SK-N-SH (cell line): ENCODE measurements at regions not wholly inside any gene's neighbourhood (a gene's known extent, or its start where the extent isn't known, plus 50 kb on each side); places are given as distances from the start of the nearest gene placed in this dataset.

Experiments used
- CTCF ChIA-PET: fragments of 300-600, 350-600 bp; formaldehyde crosslinking; extraction: SDS; loops from one replicate; lab custom pipeline; 2021; lab: Yijun Ruan, JAX
- POLR2A ChIA-PET: fragments of 350-600 bp; sonication (Branson Sonifier 250); formaldehyde crosslinking; extraction: SDS; loops from one replicate; lab custom pipeline; 2020; ENCODE audit warnings: antibody characterized with exemption, inconsistent platforms; lab: Yijun Ruan, JAX
- DNase-seq: peaks from one replicate; pipeline ENCODE4 v3.0.0; 2012
- H2AFZ ChIP-seq: fragments of 200-600 bp; sonication (generic); 2 replicates; pipeline ENCODE4 v1.8.1; 2016; ENCODE audit warnings: antibody characterized with exemption, mild to moderate bottlenecking, low read depth
- H3F3A ChIP-seq: fragments of 200-600 bp; sonication (generic); replicated peaks from 2 replicates; pipeline ENCODE3; 2016; ENCODE audit warnings: antibody characterized with exemption, mild to moderate bottlenecking; ENCODE audit not compliant: insufficient read depth
- H3K27ac ChIP-seq, 2 experiments: fragments of 200-500 bp in 1 of 2; fragments of 200-600 bp in 1 of 2; sonication (Bioruptor generic) in 1 of 2; sonication (generic), shearing (Covaris generic) in 1 of 2; 2 replicates each; pipeline versions ENCODE4 v1.5.1 to v1.6.1; 2014 to 2016; ENCODE audit warnings: low read depth in 2 of 2, inconsistent platforms in 1 of 2, low read length in 1 of 2, mild to moderate bottlenecking in 1 of 2, mixed read lengths in 1 of 2
- H3K27me3 ChIP-seq: fragments of 200-600 bp; sonication (generic), shearing (Covaris generic); 2 replicates; pipeline ENCODE4 v1.6.1; 2016; ENCODE audit warnings: mixed run types; ENCODE audit not compliant: insufficient read depth
- H3K36me3 ChIP-seq, 2 experiments: fragments of 200-500 bp in 1 of 2; fragments of 200-600 bp in 1 of 2; sonication (Bioruptor generic) in 1 of 2; sonication (generic) in 1 of 2; replicated peaks in 1 of 2; 2 replicates each; pipeline versions ENCODE3 to v1.5.1; 2014 to 2016; ENCODE audit warnings: low read length in 1 of 2, mild to moderate bottlenecking in 1 of 2; ENCODE audit not compliant: insufficient read depth in 2 of 2, control insufficient read depth in 1 of 2
- H3K4me1 ChIP-seq, 2 experiments: fragments of 200-500 bp in 1 of 2; fragments of 200-600 bp in 1 of 2; sonication (Bioruptor generic) in 1 of 2; sonication (generic), shearing (Covaris generic) in 1 of 2; 2 replicates each; pipeline versions ENCODE4 v1.5.1 to v1.6.1; 2014 to 2016; ENCODE audit warnings: low read depth in 1 of 2, low read length in 1 of 2, mixed run types in 1 of 2; ENCODE audit not compliant: insufficient read depth in 2 of 2, control insufficient read depth in 1 of 2
- H3K4me2 ChIP-seq: fragments of 200-600 bp; sonication (generic), shearing (Covaris generic); 2 replicates; pipeline ENCODE4 v1.6.1; 2017; ENCODE audit warnings: mixed run types
- H3K4me3 ChIP-seq, 2 experiments: fragments of 200-500 bp in 1 of 2; fragments of 200-600 bp in 1 of 2; sonication (Bioruptor generic) in 1 of 2; sonication (generic), shearing (Covaris generic) in 1 of 2; 2 replicates each; pipeline versions ENCODE4 v1.5.1 to v1.8.1; 2014 to 2016; ENCODE audit warnings: low read depth in 2 of 2, inconsistent platforms in 1 of 2, low read length in 1 of 2, mild to moderate bottlenecking in 1 of 2, mixed read lengths in 1 of 2, moderate library complexity in 1 of 2
- H3K79me2 ChIP-seq: fragments of 200-600 bp; sonication (generic); 2 replicates; pipeline ENCODE4 v1.8.1; 2017; ENCODE audit warnings: mild to moderate bottlenecking; ENCODE audit not compliant: insufficient read depth
- H3K9ac ChIP-seq: fragments of 200-600 bp; sonication (generic); 2 replicates; pipeline ENCODE4 v1.6.1; 2017; ENCODE audit warnings: mixed run types
- H3K9me2 ChIP-seq: fragments of 200-600 bp; sonication (generic); 2 replicates; pipeline ENCODE4 v1.6.1; 2017; ENCODE audit warnings: mixed run types
- H3K9me3 ChIP-seq: fragments of 200-600 bp; sonication (generic); 2 replicates; pipeline ENCODE4 v1.6.1; 2017; ENCODE audit warnings: mixed run types, mild to moderate bottlenecking, moderate library complexity
- H4K20me1 ChIP-seq: fragments of 200-600 bp; sonication (generic); 2 replicates; pipeline ENCODE4 v1.6.1; 2017; ENCODE audit warnings: mild to moderate bottlenecking, mixed run types; ENCODE audit not compliant: insufficient read depth
- ELF1 ChIP-seq: IDR thresholded peaks from 2 replicates; pipeline ENCODE4 v1.4.0; 2012
- EP300 ChIP-seq, 2 experiments: IDR thresholded peaks; 2 replicates each; pipeline versions ENCODE4 v1.4.0 to v1.6.1; 2012; ENCODE audit warnings: borderline replicate concordance in 1 of 2, low read depth in 1 of 2, low read length in 1 of 2
- EZH2phosphoT487 ChIP-seq: fragments of 200-600 bp; sonication (generic); IDR thresholded peaks from 2 replicates; pipeline ENCODE4 v1.6.1; 2017; ENCODE audit warnings: low read depth, mixed run types, mild to moderate bottlenecking, antibody characterized with exemption, moderate library complexity, borderline replicate concordance
- FOXJ3 ChIP-seq: sonication (generic); formaldehyde crosslinking; IDR thresholded peaks from 2 replicates; pipeline ENCODE4 v1.5.1; 2020; ENCODE audit warnings: mild to moderate bottlenecking, missing genetic modification reagents
- GABPA ChIP-seq: IDR thresholded peaks from 2 replicates; pipeline ENCODE4 v1.4.0; 2012; ENCODE audit warnings: low read depth, mild to moderate bottlenecking
- MAX ChIP-seq: IDR thresholded peaks from 2 replicates; pipeline ENCODE4 v1.4.0; 2012; ENCODE audit warnings: low read depth
- MEF2A ChIP-seq: IDR thresholded peaks from 2 replicates; pipeline ENCODE4 v1.4.0; 2012; ENCODE audit warnings: low read depth, borderline replicate concordance
- MXI1 ChIP-seq: IDR thresholded peaks from 2 replicates; pipeline ENCODE4 v1.6.1; 2012; ENCODE audit warnings: mild to moderate bottlenecking, low read depth, low read length, improper control_type of control experiment
- NRF1 ChIP-seq: IDR thresholded peaks from 2 replicates; pipeline ENCODE4 v1.6.1; 2012; ENCODE audit warnings: low read depth, mild to moderate bottlenecking, low read length
- RCOR1 ChIP-seq: fragments of 150-350 bp; IDR thresholded peaks from 2 replicates; pipeline ENCODE4 v1.6.1; 2017; ENCODE audit warnings: antibody characterized with exemption, low read length
- REST ChIP-seq: IDR thresholded peaks from 2 replicates; pipeline ENCODE4 v1.6.1; 2012; ENCODE audit warnings: mild to moderate bottlenecking, low read depth, low read length, moderate library complexity
- RFX5 ChIP-seq: IDR thresholded peaks from 2 replicates; pipeline ENCODE4 v1.6.1; 2012; ENCODE audit warnings: mild to moderate bottlenecking, improper control_type of control experiment, low read length
- RXRA ChIP-seq: IDR thresholded peaks from 2 replicates; pipeline ENCODE4 v1.4.0; 2012; ENCODE audit warnings: low read depth, mild to moderate bottlenecking, borderline replicate concordance
- SIN3A ChIP-seq: IDR thresholded peaks from 2 replicates; pipeline ENCODE4 v1.6.1; 2012; ENCODE audit warnings: low read depth, mild to moderate bottlenecking, low read length, moderate library complexity, borderline replicate concordance
- TEAD4 ChIP-seq: IDR thresholded peaks from 2 replicates; pipeline ENCODE4 v1.4.0; 2012; ENCODE audit warnings: mild to moderate bottlenecking, borderline replicate concordance; ENCODE audit not compliant: insufficient read depth
- USF2 ChIP-seq: fragments of 150-350 bp; IDR thresholded peaks from 2 replicates; pipeline ENCODE4 v1.6.1; 2017; ENCODE audit warnings: antibody characterized with exemption, low read length, low read depth, borderline replicate concordance
- ZBTB33 ChIP-seq: IDR thresholded peaks from 2 replicates; pipeline ENCODE4 v1.4.0; 2012; ENCODE audit warnings: low read depth, borderline replicate concordance
- WGBS: methylation state at CpG from one replicate; pipeline ENCODE4 v1.1.6; 2017; ENCODE audit warnings: low lambda C conversion rate; 5-methylcytosine and 5-hydroxymethylcytosine counted together

- Histone ChIP-seq H3K79me2 (no peaks in the 10 kb centered on the region), H4K20me1 (no peaks in the 10 kb centered on the region), H3K27ac (no peak overlapping the region), H3F3A (no peaks in the 10 kb centered on the region), H3K9ac (no peak overlapping the region), H3K4me1 (no peaks in the 10 kb centered on the region), H3K27me3 (no peaks in the 10 kb centered on the region), H2AFZ (no peak overlapping the region), H3K36me3 (no peaks in the 10 kb centered on the region), H3K4me2 (no peak overlapping the region), H3K9me2 (no peaks in the 10 kb centered on the region), H3K9me3 (no peaks in the 10 kb centered on the region), H3K4me3 (no peak overlapping the region)
- no peak for TF ChIP-seq GABPA
- TF ChIP-seq RFX5: no peak
- no peak for TF ChIP-seq ZBTB33
- TF ChIP-seq MAX: no peak
- no peak for TF ChIP-seq NRF1
- no peak for TF ChIP-seq TEAD4
- no peak for TF ChIP-seq FOXJ3 (CRISPR knock-in tag)
- TF ChIP-seq ELF1: no peak
- TF ChIP-seq SIN3A: no peak
- no peak for TF ChIP-seq RXRA
- no peak for TF ChIP-seq USF2
- CTCF ChIA-PET: interaction anchor here (0.6 to 1.0 kb wide), 3 partner anchors 15 to 768 kb away, joined by 3 read pairs; no protein-coding TSS in a partner anchor
- POLR2A ChIA-PET: no interaction called here
- DNase-seq: no peak
- WGBS: 95% methylated on average over 3 of the region's 3 CpGs
Measured at GRCh38 chr2:190150413-190150812, 87.9 kb upstream of the MSTN start.

- Histone ChIP-seq H3K27ac (no peak overlapping the region), H3K9ac (no peak overlapping the region), H3K9me2 (no peaks in the 10 kb centered on the region), H3K27me3 (no peaks in the 10 kb centered on the region), H4K20me1 (no peaks in the 10 kb centered on the region), H3K4me2 (no peak overlapping the region), H3F3A (no peaks in the 10 kb centered on the region), H3K36me3 (no peaks in the 10 kb centered on the region), H3K9me3 (no peaks in the 10 kb centered on the region), H3K4me3 (no peak overlapping the region), H3K79me2 (no peaks in the 10 kb centered on the region), H3K4me1 (no peaks in the 10 kb centered on the region), H2AFZ (no peak overlapping the region)
- TF ChIP-seq MXI1 (no peak), REST (no peak), RCOR1 (no peak), EP300 (IDR thresholded peaks at IDR 0.05; ENCODE audit: borderline replicate concordance in 1 of 2, low read depth in 1 of 2, low read length in 1 of 2) (no peak), RXRA (no peak), MEF2A (no peak), EZH2phosphoT487 (no peak)
- CTCF ChIA-PET: interaction anchor here (0.6 to 1.0 kb wide), 3 partner anchors 16 to 768 kb away, joined by 3 read pairs; no protein-coding TSS in a partner anchor
- WGBS: 69% methylated on average over 5 of the region's 6 CpGs
- POLR2A ChIA-PET: no interaction called here
- DNase-seq: no peak
Measured at GRCh38 chr2:190149908-190150307, 87.4 kb upstream of the MSTN start.
